H1 (cell line): ENCODE measurements at regions not wholly inside any gene's neighbourhood (a gene's known extent, or its start where the extent isn't known, plus 50 kb on each side); places are given as distances from the start of the nearest gene placed in this dataset.

Experiments used
- BCL11A ChIP-seq, 2 experiments: IDR thresholded peaks; one replicate each; pipeline ENCODE4 v1.6.1; 2011; ENCODE audit warnings: low read depth in 2 of 2, low read length in 2 of 2, mild to moderate bottlenecking in 2 of 2
- CEBPB ChIP-seq: IDR thresholded peaks from 2 replicates; pipeline ENCODE4 v1.6.1; 2012; ENCODE audit warnings: low read depth, low read length
- CTCF ChIP-seq, 3 experiments: IDR thresholded peaks; 1 replicate in 2 of 3; 2 replicates in 1 of 3; pipeline versions ENCODE4 v1.5.1 to v1.6.1; 2011; ENCODE audit warnings: low read length in 3 of 3, mild to moderate bottlenecking in 3 of 3, inconsistent platforms in 2 of 3, low read depth in 1 of 3, moderate library complexity in 1 of 3; ENCODE audit not compliant: insufficient read depth in 1 of 3; ENCODE audit errors: control extremely low read depth in 1 of 3
- EZH2 ChIP-seq: fragments of 200-600 bp; sonication (generic); IDR thresholded peaks from 2 replicates; pipeline ENCODE4 v1.7.1; 2012; ENCODE audit warnings: low read depth, mild to moderate bottlenecking, moderate library complexity, low read length, inconsistent platforms; ENCODE audit not compliant: severe bottlenecking
- HDAC2 ChIP-seq, 2 experiments: fragments of 300-600 bp in 1 of 2; sonication (generic) in 1 of 2; IDR thresholded peaks; 2 replicates each; pipeline ENCODE4 v1.6.1; 2011 to 2012; ENCODE audit warnings: low read depth in 2 of 2, low read length in 2 of 2, mild to moderate bottlenecking in 2 of 2, moderate library complexity in 2 of 2, borderline replicate concordance in 1 of 2, inconsistent platforms in 1 of 2
- JUN ChIP-seq: IDR thresholded peaks from 2 replicates; pipeline ENCODE4 v1.6.1; 2011; ENCODE audit warnings: low read depth, mild to moderate bottlenecking, improper control_type of control experiment, low read length
- KDM5A ChIP-seq: fragments of 200-600 bp; IDR thresholded peaks from 2 replicates; pipeline ENCODE4 v1.7.1; 2012; ENCODE audit warnings: mild to moderate bottlenecking, low read length, inconsistent platforms, mixed read lengths
- POLR2A ChIP-seq, 2 experiments: IDR thresholded peaks; 1 replicate in 1 of 2; 2 replicates in 1 of 2; pipeline ENCODE4 v1.6.1; 2011; ENCODE audit warnings: low read depth in 2 of 2, low read length in 2 of 2, mild to moderate bottlenecking in 2 of 2; ENCODE audit errors: control extremely low read depth in 1 of 2
- RAD21 ChIP-seq, 2 experiments: IDR thresholded peaks in 1 of 2; conservative IDR thresholded peaks in 1 of 2; 2 replicates each; pipeline ENCODE4 v1.6.1; 2011; ENCODE audit warnings: low read depth in 2 of 2, low read length in 2 of 2, improper control_type of control experiment in 1 of 2, inconsistent platforms in 1 of 2, mild to moderate bottlenecking in 1 of 2, moderate library complexity in 1 of 2
- RFX5 ChIP-seq: IDR thresholded peaks from 2 replicates; pipeline ENCODE4 v1.6.1; 2011; ENCODE audit warnings: low read depth, low read length, improper control_type of control experiment, borderline replicate concordance
- SAP30 ChIP-seq: fragments of 300-600 bp; sonication (generic); IDR thresholded peaks from 2 replicates; pipeline ENCODE4 v1.7.1; 2012; ENCODE audit warnings: low read length, moderate library complexity, mild to moderate bottlenecking, inconsistent platforms; ENCODE audit not compliant: insufficient read depth, insufficient replicate concordance
- TAF7 ChIP-seq: optimal IDR thresholded peaks from 2 replicates; pipeline ENCODE3; 2011; ENCODE audit warnings: low read depth, mild to moderate bottlenecking, inconsistent platforms, low read length, moderate library complexity, borderline replicate concordance
- YY1 ChIP-seq: IDR thresholded peaks from 2 replicates; pipeline ENCODE4 v1.6.1; 2011; ENCODE audit warnings: low read depth, mild to moderate bottlenecking, low read length

GRCh38 chr6:63437058-63437457 is 117.3 kb upstream of the LGSN start:
- TF ChIP-seq JUN (no peak), CTCF (IDR thresholded peaks at IDR 0.05; ENCODE audit: control extremely low read depth in 1 of 3, insufficient read depth in 1 of 3, low read depth in 1 of 3, low read length in 3 of 3) (no peak), BCL11A (IDR thresholded peaks at IDR 0.05; ENCODE audit: low read depth in 2 of 2, low read length in 2 of 2) (no peak), CEBPB (no peak), RAD21 (IDR thresholded peaks at IDR 0.05 in 1 of 2, conservative IDR thresholded peaks at IDR 0.05 in 1 of 2; ENCODE audit: low read depth in 2 of 2, low read length in 2 of 2) (no peak), YY1 (no peak), EZH2 (no peak), RFX5 (no peak), HDAC2 (IDR thresholded peaks at IDR 0.05; ENCODE audit: borderline replicate concordance in 1 of 2, low read depth in 2 of 2, low read length in 2 of 2) (no peak), TAF7 (no peak), POLR2A (IDR thresholded peaks at IDR 0.05; ENCODE audit: control extremely low read depth in 1 of 2, low read depth in 2 of 2, low read length in 2 of 2) (no peak), KDM5A (no peak), SAP30 (no peak)
